PC-3 (cell line): ENCODE measurements at regions not wholly inside any gene's neighbourhood (a gene's known extent, or its start where the extent isn't known, plus 50 kb on each side); places are given as distances from the start of the nearest gene placed in this dataset.

Experiments
- ATAC-seq: fragments of 200-7000 bp; cut with Tn5 transposase; 2 replicates; pipeline ENCODE4 v1.9.1; 2020; ENCODE audit warnings: mild to moderate bottlenecking, moderate library complexity
- BruUV-seq: library from RNA; stranded (reverse); fragments of 400-500 nt; replicated peaks from 2 replicates; lab custom pipeline; 2021; lab: Mats Ljungman, UMichigan
- CTCF ChIA-PET: fragments of 300-600 bp; sonication (Branson Sonifier 250); formaldehyde crosslinking; loops from one replicate; lab custom pipeline; 2022; ENCODE audit warnings: antibody characterized with exemption; lab: Charles Lee
- POLR2A ChIA-PET: fragments of 300-600 bp; sonication (Branson Sonifier 250); formaldehyde crosslinking; loops from one replicate; lab custom pipeline; 2022; ENCODE audit warnings: antibody characterized with exemption; ENCODE audit not compliant: unreplicated experiment; lab: Charles Lee
- DNase-seq: peaks from one replicate; pipeline ENCODE4 v3.0.0-alpha.2; 2015
- H2AFZ ChIP-seq: fragments of 300-600 bp; sonication (generic); 2 replicates; pipeline ENCODE4 v1.6.0; 2016; ENCODE audit warnings: antibody characterized with exemption, low read length
- H3F3A ChIP-seq: fragments of 300-600 bp; sonication (generic); one replicate; pipeline ENCODE4 v1.6.0; 2017; ENCODE audit warnings: antibody characterized with exemption, low read length, control low read depth, mild to moderate bottlenecking; ENCODE audit not compliant: unreplicated experiment
- H3K27ac ChIP-seq: fragments of 300-600 bp; sonication (generic); 2 replicates; pipeline ENCODE4 v1.5.1; 2016; ENCODE audit warnings: mild to moderate bottlenecking, low read length
- H3K27me3 ChIP-seq: fragments of 300-600 bp; sonication (generic); 2 replicates; pipeline ENCODE4 v1.6.1; 2016; ENCODE audit warnings: low read length, mixed read lengths
- H3K36me3 ChIP-seq: fragments of 300-600 bp; sonication (generic); 2 replicates; pipeline ENCODE4 v1.6.1; 2016; ENCODE audit warnings: low read depth, mixed run types, low read length, mixed read lengths
- H3K4me1 ChIP-seq: fragments of 300-600 bp; sonication (generic); 2 replicates; pipeline ENCODE4 v1.5.1; 2016; ENCODE audit warnings: low read length; ENCODE audit not compliant: insufficient read depth
- H3K4me2 ChIP-seq: fragments of 300-600 bp; sonication (generic); 2 replicates; pipeline ENCODE4 v1.6.0; 2016; ENCODE audit warnings: low read length
- H3K4me3 ChIP-seq: fragments of 300-600 bp; sonication (generic); 2 replicates; pipeline ENCODE4 v1.5.1; 2016; ENCODE audit warnings: mild to moderate bottlenecking, low read length, mixed read lengths
- H3K79me2 ChIP-seq: fragments of 300-600 bp; sonication (generic); 2 replicates; pipeline ENCODE4 v1.6.1; 2017; ENCODE audit warnings: low read length, mixed read lengths
- H3K9ac ChIP-seq: fragments of 300-600 bp; sonication (generic); 2 replicates; pipeline ENCODE4 v1.6.0; 2016; ENCODE audit warnings: mild to moderate bottlenecking, low read length
- H3K9me2 ChIP-seq: fragments of 300-600 bp; sonication (generic); replicated peaks from 2 replicates; pipeline ENCODE4 v1.6.1; 2016; ENCODE audit warnings: mixed run types, low read length, mixed read lengths
- H3K9me3 ChIP-seq: fragments of 300-600 bp; sonication (generic); 2 replicates; pipeline ENCODE4 v1.6.1; 2016; ENCODE audit warnings: low read length, mixed read lengths
- H4K20me1 ChIP-seq: fragments of 300-600 bp; sonication (generic); 2 replicates; pipeline ENCODE4 v1.6.1; 2016; ENCODE audit warnings: low read length, mixed read lengths
- EZH2 ChIP-seq: fragments of 300-600 bp; sonication (generic); IDR thresholded peaks from one replicate; pipeline ENCODE4 v1.6.1; 2017; ENCODE audit warnings: antibody characterized with exemption, mild to moderate bottlenecking, low read length; ENCODE audit not compliant: unreplicated experiment
- EZH2phosphoT487 ChIP-seq: fragments of 300-600 bp; sonication (generic); IDR thresholded peaks from 2 replicates; pipeline ENCODE4 v1.6.1; 2018; ENCODE audit warnings: mild to moderate bottlenecking, antibody characterized with exemption, low read length, borderline replicate concordance
- intact Hi-C: fragments of 100-400 bp; cut with micrococcal nuclease; formaldehyde crosslinking; loops from 2 replicates; pipeline ENCODE4 v1.9.0; 2023
- TF ChIP-seq, protein P1 (sequence below): fragments of 300-600 bp; sonication (generic); conservative IDR thresholded peaks from 2 replicates; pipeline ENCODE4 v1.5.1; 2017; ENCODE audit warnings: antibody characterized with exemption, low read depth, mild to moderate bottlenecking, low read length

DNA sequence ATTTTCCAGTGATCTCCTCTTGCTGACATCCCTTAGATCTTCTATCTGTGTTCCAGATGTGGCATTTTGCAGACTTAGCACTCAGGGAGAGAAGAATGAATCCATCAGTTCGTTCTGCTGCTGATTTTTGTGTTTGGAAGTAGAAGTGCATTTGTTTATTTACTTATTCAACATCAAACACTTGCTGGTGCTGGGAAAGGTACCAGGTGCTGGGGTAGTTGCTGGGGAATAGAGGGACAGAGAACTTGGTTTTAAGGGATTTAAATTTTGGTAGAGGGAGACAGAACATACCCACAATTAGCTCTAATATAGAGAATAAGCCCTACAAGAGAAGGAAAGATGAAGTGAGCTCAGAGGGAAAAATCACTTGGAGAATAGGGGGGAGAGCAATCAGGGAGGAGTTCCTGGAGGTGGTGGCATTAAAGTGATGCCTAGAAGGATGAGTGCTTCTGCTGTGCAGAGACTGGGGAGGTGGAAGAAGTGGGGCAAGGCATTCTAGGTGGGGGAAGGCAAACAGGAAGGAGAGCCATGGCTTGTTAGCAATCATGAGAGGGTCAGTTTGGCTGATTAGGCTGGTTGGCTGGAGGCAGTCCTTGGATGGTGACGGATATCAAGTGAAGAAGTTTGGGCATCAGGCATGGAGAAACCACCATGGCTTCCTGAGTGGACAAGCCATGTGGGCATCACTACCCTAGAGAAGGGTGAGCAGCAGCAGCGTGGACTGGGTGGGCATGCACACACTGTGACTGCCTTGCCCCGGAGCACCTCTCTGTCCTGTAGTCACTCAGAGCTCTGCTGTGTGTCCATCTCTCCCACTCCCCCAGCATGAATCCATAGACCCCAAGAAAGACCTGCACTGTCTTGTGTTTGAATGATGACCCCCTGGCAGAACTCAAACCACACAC, 197.3 kb downstream of the OPA1 start:
- CTCF ChIA-PET, result interaction anchor here (0.5 kb wide), 1 partner anchor 81 kb away, joined by 3 read pairs; no protein-coding TSS in a partner anchor
- intact Hi-C loops, result no loop called here
- Histone ChIP-seq H3K36me3 (no peaks in the 10 kb centered on the region), H3K4me1 (peaks cover 20% of the 10 kb centered on the region), H3K79me2 (no peaks in the 10 kb centered on the region), H3K4me3 (no peak overlapping the region), H3K9me3 (no peaks in the 10 kb centered on the region), H4K20me1 (no peaks in the 10 kb centered on the region), H3K4me2 (no peak overlapping the region), H3K9me2 (no peaks in the 10 kb centered on the region), H3K27me3 (no peaks in the 10 kb centered on the region), H2AFZ (no peak overlapping the region), H3K27ac (no peak overlapping the region), H3F3A (no peaks in the 10 kb centered on the region), H3K9ac (no peak overlapping the region)
- TF ChIP-seq EZH2phosphoT487 (no peak), EZH2 (no peak)
- TF ChIP-seq, protein P1, sequence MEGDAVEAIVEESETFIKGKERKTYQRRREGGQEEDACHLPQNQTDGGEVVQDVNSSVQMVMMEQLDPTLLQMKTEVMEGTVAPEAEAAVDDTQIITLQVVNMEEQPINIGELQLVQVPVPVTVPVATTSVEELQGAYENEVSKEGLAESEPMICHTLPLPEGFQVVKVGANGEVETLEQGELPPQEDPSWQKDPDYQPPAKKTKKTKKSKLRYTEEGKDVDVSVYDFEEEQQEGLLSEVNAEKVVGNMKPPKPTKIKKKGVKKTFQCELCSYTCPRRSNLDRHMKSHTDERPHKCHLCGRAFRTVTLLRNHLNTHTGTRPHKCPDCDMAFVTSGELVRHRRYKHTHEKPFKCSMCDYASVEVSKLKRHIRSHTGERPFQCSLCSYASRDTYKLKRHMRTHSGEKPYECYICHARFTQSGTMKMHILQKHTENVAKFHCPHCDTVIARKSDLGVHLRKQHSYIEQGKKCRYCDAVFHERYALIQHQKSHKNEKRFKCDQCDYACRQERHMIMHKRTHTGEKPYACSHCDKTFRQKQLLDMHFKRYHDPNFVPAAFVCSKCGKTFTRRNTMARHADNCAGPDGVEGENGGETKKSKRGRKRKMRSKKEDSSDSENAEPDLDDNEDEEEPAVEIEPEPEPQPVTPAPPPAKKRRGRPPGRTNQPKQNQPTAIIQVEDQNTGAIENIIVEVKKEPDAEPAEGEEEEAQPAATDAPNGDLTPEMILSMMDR, result no peak
- POLR2A ChIA-PET, result no interaction called here
- ATAC-seq (no peak), DNase-seq (no peak)
- BruUV-seq, result no TSS peak

GRCh38 chr3:193791041-193792032, 198.3 kb downstream of the OPA1 start:
- ChIA-PET POLR2A (no interaction called here), CTCF (no interaction called here)
- TF ChIP-seq, protein P1, result no peak
- TF ChIP-seq EZH2phosphoT487 (no peak), EZH2 (no peak)
- no peaks in the 10 kb centered on the region for H3F3A ChIP-seq
- no peaks in the 10 kb centered on the region for H3K9me2 ChIP-seq
- no peaks in the 10 kb centered on the region for H3K36me3 ChIP-seq
- DNase-seq (peak; percentile 81), ATAC-seq (peak; percentile 16; the same call in 1 of the 2 replicates)
- H3K4me3 ChIP-seq, result no peak overlapping the region
- H3K4me2 ChIP-seq, result peak overlapping the region; percentile 45
- H2AFZ ChIP-seq, result peak overlapping the region; percentile 60
- peak overlapping the region; percentile 58 for H3K27ac ChIP-seq
- H3K4me1 ChIP-seq, result peaks cover 24% of the 10 kb centered on the region
- BruUV-seq, result no TSS peak
- H3K9me3 ChIP-seq, result no peaks in the 10 kb centered on the region
- intact Hi-C loops, result no loop called here
- H3K27me3 ChIP-seq, result no peaks in the 10 kb centered on the region
- H4K20me1 ChIP-seq, result no peaks in the 10 kb centered on the region
- no peak overlapping the region for H3K9ac ChIP-seq
- H3K79me2 ChIP-seq, result no peaks in the 10 kb centered on the region
